Chondrocyte (in vitro differentiated cells): ENCODE measurements at regions not wholly inside any gene's neighbourhood (a gene's known extent, or its start where the extent isn't known, plus 50 kb on each side); places are given as distances from the start of the nearest gene placed in this dataset.
"Not testable (repeated sequence)": the region's sequence is repeated elsewhere in the genome, so short reads cannot be mapped to it uniquely, and the experiment has no call there.

Experiments
- DNase-seq: peaks from one replicate; pipeline ENCODE4 v3.0.0; 2021; ENCODE audit warnings: mixed read lengths, low spot score
- H3K27ac Mint-ChIP-seq: one replicate; pipeline ENCODE4 v1.8.0; 2021; ENCODE audit warnings: mild to moderate bottlenecking, moderate library complexity, mixed read lengths; ENCODE audit not compliant: unreplicated experiment
- H3K27me3 Mint-ChIP-seq: 2 replicates; pipeline ENCODE4 v1.8.0; 2021; ENCODE audit warnings: low read depth, mixed read lengths
- H3K36me3 Mint-ChIP-seq: 2 replicates; pipeline ENCODE4 v1.8.0; 2021; ENCODE audit warnings: low read depth, mixed read lengths
- H3K4me1 Mint-ChIP-seq: 2 replicates; pipeline ENCODE4 v1.8.0; 2021; ENCODE audit warnings: low read depth, mild to moderate bottlenecking, mixed read lengths
- H3K4me3 Mint-ChIP-seq: one replicate; pipeline ENCODE4 v1.8.0; 2021; ENCODE audit warnings: mild to moderate bottlenecking, moderate library complexity, mixed read lengths; ENCODE audit not compliant: unreplicated experiment
- H3K9me3 Mint-ChIP-seq: 2 replicates; pipeline ENCODE4 v1.8.0; 2021; ENCODE audit warnings: low read depth, mixed read lengths
- CTCF ChIP-seq: fragments of 200-600 bp; sonication (generic); IDR thresholded peaks from 2 replicates; pipeline ENCODE4 v1.5.0; 2021; ENCODE audit warnings: antibody characterized with exemption, mild to moderate bottlenecking, moderate library complexity

GRCh38 chr17:20868662-20869007, 174.2 kb downstream of the USP22 start:
- H3K27me3 Mint-ChIP-seq, H3K9me3 Mint-ChIP-seq, H3K27ac Mint-ChIP-seq, H3K4me3 Mint-ChIP-seq, DNase-seq, H3K36me3 Mint-ChIP-seq: not testable (repeated sequence)
- H3K4me1 Mint-ChIP-seq, result peaks cover 34% of the 10 kb centered on the region

- not testable (repeated sequence) for H3K4me3 Mint-ChIP-seq, H3K9me3 Mint-ChIP-seq, H3K36me3 Mint-ChIP-seq, H3K27ac Mint-ChIP-seq, H3K27me3 Mint-ChIP-seq, DNase-seq
- H3K4me1 Mint-ChIP-seq, result peaks cover 58% of the 10 kb centered on the region
Measured at GRCh38 chr17:20873173-20873572, 169.6 kb downstream of the USP22 start.

GRCh38 chr17:20873688-20874328, 169.0 kb downstream of the USP22 start:
- H3K36me3 Mint-ChIP-seq, H3K27ac Mint-ChIP-seq, H3K27me3 Mint-ChIP-seq, DNase-seq, H3K9me3 Mint-ChIP-seq, H3K4me3 Mint-ChIP-seq: not testable (repeated sequence)
- peaks cover 65% of the 10 kb centered on the region for H3K4me1 Mint-ChIP-seq

- Mint-ChIP-seq H3K4me1 (peaks cover 45% of the 10 kb centered on the region), H3K27ac (peak overlapping the region; percentile 17)
- DNase-seq, H3K36me3 Mint-ChIP-seq, H3K4me3 Mint-ChIP-seq, H3K9me3 Mint-ChIP-seq, H3K27me3 Mint-ChIP-seq: not testable (repeated sequence)
Measured at GRCh38 chr17:20877384-20877783, 165.4 kb downstream of the USP22 start.

GRCh38 chr17:20890338-20890737, 152.5 kb downstream of the USP22 start:
- DNase-seq, result no peak
- Mint-ChIP-seq H3K27ac (no peak overlapping the region), H3K4me1 (peaks cover 14% of the 10 kb centered on the region), H3K36me3 (peaks cover 1% of the 10 kb centered on the region), H3K27me3 (no peaks in the 10 kb centered on the region), H3K9me3 (no peaks in the 10 kb centered on the region), H3K4me3 (no peak overlapping the region)
- TF ChIP-seq CTCF, result no peak

- DNase-seq, H3K36me3 Mint-ChIP-seq, H3K4me3 Mint-ChIP-seq, H3K27ac Mint-ChIP-seq, H3K9me3 Mint-ChIP-seq, H3K27me3 Mint-ChIP-seq: not testable (repeated sequence)
- H3K4me1 Mint-ChIP-seq, result peaks cover 24% of the 10 kb centered on the region
Measured at GRCh38 chr17:20895426-20895825, 147.4 kb downstream of the USP22 start.

GRCh38 chr17:20896153-20896649, 146.6 kb downstream of the USP22 start:
- DNase-seq, result no peak
- Mint-ChIP-seq H3K27ac (no peak overlapping the region), H3K4me1 (peaks cover 22% of the 10 kb centered on the region), H3K27me3 (no peaks in the 10 kb centered on the region), H3K9me3 (no peaks in the 10 kb centered on the region), H3K4me3 (no peak overlapping the region), H3K36me3 (peaks cover 8% of the 10 kb centered on the region)
- no peak for TF ChIP-seq CTCF

- not testable (repeated sequence) for H3K27me3 Mint-ChIP-seq, DNase-seq, H3K9me3 Mint-ChIP-seq
- H3K27ac Mint-ChIP-seq, result peak overlapping the region; percentile 76
- H3K4me3 Mint-ChIP-seq, result peak overlapping the region; percentile 25
- peaks cover 15% of the 10 kb centered on the region for H3K36me3 Mint-ChIP-seq
- H3K4me1 Mint-ChIP-seq, result peaks cover 31% of the 10 kb centered on the region
Measured at GRCh38 chr17:20898726-20899125, 144.1 kb downstream of the USP22 start.

GRCh38 chr17:20902496-20902895, 140.3 kb downstream of the USP22 start:
- not testable (repeated sequence) for H3K27me3 Mint-ChIP-seq, H3K27ac Mint-ChIP-seq, H3K4me3 Mint-ChIP-seq, DNase-seq, H3K36me3 Mint-ChIP-seq, H3K9me3 Mint-ChIP-seq
- H3K4me1 Mint-ChIP-seq, result peaks cover 33% of the 10 kb centered on the region

- H3K4me3 Mint-ChIP-seq, H3K36me3 Mint-ChIP-seq, DNase-seq, H3K9me3 Mint-ChIP-seq, H3K27me3 Mint-ChIP-seq: not testable (repeated sequence)
- Mint-ChIP-seq H3K4me1 (peaks cover 31% of the 10 kb centered on the region), H3K27ac (peak overlapping the region; percentile 22)
Measured at GRCh38 chr17:20903549-20903948, 139.3 kb downstream of the USP22 start.
